H1 (cell line): ENCODE measurements at regions not wholly inside any gene's neighbourhood (a gene's known extent, or its start where the extent isn't known, plus 50 kb on each side); places are given as distances from the start of the nearest gene placed in this dataset.

Experiments
- CTCF ChIA-PET: fragments of 300-600 bp; sonication (Branson Sonifier 250); formaldehyde crosslinking; loops from one replicate; lab custom pipeline; 2021; ENCODE audit not compliant: partially characterized antibody; lab: Charles Lee
- POLR2A ChIA-PET: fragments of 300-600 bp; sonication (Branson Sonifier 250); formaldehyde crosslinking; loops from one replicate; lab custom pipeline; 2021; ENCODE audit warnings: inconsistent platforms; ENCODE audit not compliant: partially characterized antibody; lab: Charles Lee
- DNase-seq, 2 experiments: peaks; one replicate each; pipeline versions ENCODE4 v3.0.0 to v3.0.0-alpha.2; 2010 to 2022; ENCODE audit warnings: low spot score in 2 of 2, low read depth in 1 of 2, mixed read lengths in 1 of 2
- FAIRE-seq: peaks from 2 replicates; lab custom pipeline; 2011; peaks lifted over from hg19 to GRCh38; lab: Jason Lieb, UNC
- H2AFZ ChIP-seq: 2 replicates; pipeline ENCODE4 v1.8.1; 2012; ENCODE audit warnings: low read length, inconsistent platforms
- H2AK5ac ChIP-seq: 2 replicates; pipeline ENCODE4 v1.6.1; 2013; ENCODE audit warnings: low read depth, low read length
- H2BK120ac ChIP-seq: replicated peaks from 2 replicates; pipeline ENCODE3; 2013; ENCODE audit warnings: low read depth, low read length, inconsistent platforms
- H2BK12ac ChIP-seq: 2 replicates; pipeline ENCODE4 v1.6.1; 2013; ENCODE audit warnings: low read depth, low read length
- H2BK15ac ChIP-seq: 2 replicates; pipeline ENCODE4 v1.6.1; 2013; ENCODE audit warnings: low read length
- H2BK20ac ChIP-seq: 2 replicates; pipeline ENCODE4 v1.6.1; 2013; ENCODE audit warnings: low read length
- H2BK5ac ChIP-seq: 2 replicates; pipeline ENCODE4 v1.6.1; 2013; ENCODE audit warnings: low read depth, low read length
- H3K14ac ChIP-seq: 2 replicates; pipeline ENCODE4 v1.6.1; 2013; ENCODE audit warnings: inconsistent platforms; ENCODE audit not compliant: insufficient read length
- H3K18ac ChIP-seq: 2 replicates; pipeline ENCODE4 v1.6.1; 2013; ENCODE audit warnings: low read length; ENCODE audit errors: extremely low read depth
- H3K23ac ChIP-seq: 2 replicates; pipeline ENCODE4 v1.6.1; 2013; ENCODE audit warnings: inconsistent platforms; ENCODE audit not compliant: insufficient read length
- H3K23me2 ChIP-seq: 2 replicates; pipeline ENCODE4 v1.6.1; 2013; ENCODE audit warnings: low read depth, low read length
- H3K27ac ChIP-seq: 2 replicates; pipeline ENCODE4 v1.6.1; 2011; ENCODE audit warnings: low read depth, low read length, inconsistent platforms
- H3K27me3 ChIP-seq, 4 experiments: replicated peaks in 1 of 4; 1 replicate in 1 of 4; 2 replicates in 3 of 4; pipeline versions ENCODE4 v1.6.1 to v1.8.1; 2011 to 2013; ENCODE audit warnings: low read length in 3 of 4, mild to moderate bottlenecking in 3 of 4, inconsistent platforms in 2 of 4, mixed read lengths in 2 of 4, moderate library complexity in 1 of 4; ENCODE audit not compliant: control insufficient read depth in 3 of 4, insufficient read depth in 3 of 4; ENCODE audit errors: extremely low read depth in 1 of 4
- H3K36me3 ChIP-seq, 4 experiments: 2 replicates each; pipeline versions ENCODE4 v1.6.1 to v1.8.1; 2011 to 2013; ENCODE audit warnings: mild to moderate bottlenecking in 4 of 4, low read length in 3 of 4, moderate library complexity in 2 of 4, control low read depth in 1 of 4, inconsistent platforms in 1 of 4; ENCODE audit not compliant: insufficient read depth in 4 of 4, control insufficient read depth in 2 of 4
- H3K4ac ChIP-seq: replicated peaks from 2 replicates; pipeline ENCODE3; 2013; ENCODE audit warnings: low read length, low read depth, mixed read lengths, inconsistent platforms; ENCODE audit not compliant: insufficient read length
- H3K4me1 ChIP-seq, 4 experiments: replicated peaks in 1 of 4; 1 replicate in 1 of 4; 2 replicates in 3 of 4; pipeline versions ENCODE4 v1.6.1 to v1.8.1; 2011 to 2013; ENCODE audit warnings: low read length in 3 of 4, inconsistent platforms in 2 of 4, mixed read lengths in 1 of 4; ENCODE audit not compliant: insufficient read depth in 4 of 4, control insufficient read depth in 3 of 4
- H3K4me2 ChIP-seq, 2 experiments: 2 replicates each; pipeline versions ENCODE4 v1.6.1 to v1.8.1; 2011 to 2013; ENCODE audit warnings: low read depth in 2 of 2, low read length in 2 of 2, control low read depth in 1 of 2, inconsistent platforms in 1 of 2, mild to moderate bottlenecking in 1 of 2; ENCODE audit not compliant: insufficient read depth in 1 of 2
- H3K4me3 ChIP-seq, 4 experiments: fragments of 200-600, 300-600 bp in 1 of 4; sonication (generic), shearing (Covaris generic), sonication (Bioruptor Twin) in 1 of 4; 2 replicates each; pipeline versions ENCODE4 v1.5.1 to v1.8.1; 2011 to 2016; ENCODE audit warnings: low read length in 4 of 4, low read depth in 3 of 4, control low read depth in 2 of 4, inconsistent platforms in 2 of 4, mild to moderate bottlenecking in 2 of 4, mixed read lengths in 1 of 4, moderate library complexity in 1 of 4; ENCODE audit not compliant: insufficient read depth in 2 of 4; ENCODE audit errors: extremely low read depth in 1 of 4
- H3K56ac ChIP-seq: replicated peaks from 2 replicates; pipeline ENCODE3; 2013; ENCODE audit warnings: low read depth, mild to moderate bottlenecking, mixed read lengths, low read length, inconsistent platforms; ENCODE audit not compliant: insufficient read length
- H3K79me1 ChIP-seq: 2 replicates; pipeline ENCODE4 v1.6.1; 2013; ENCODE audit warnings: low read depth, low read length, control low read depth
- H3K79me2 ChIP-seq, 2 experiments: 2 replicates each; pipeline versions ENCODE4 v1.6.1 to v1.8.1; 2012 to 2013; ENCODE audit warnings: low read length in 2 of 2, mild to moderate bottlenecking in 2 of 2, inconsistent platforms in 1 of 2; ENCODE audit not compliant: insufficient read depth in 2 of 2, control insufficient read depth in 1 of 2
- H3K9ac ChIP-seq, 4 experiments: replicated peaks in 1 of 4; 1 replicate in 1 of 4; 2 replicates in 3 of 4; pipeline versions ENCODE4 v1.6.1 to v1.8.1; 2011 to 2013; ENCODE audit warnings: low read depth in 3 of 4, low read length in 3 of 4, control low read depth in 2 of 4, mild to moderate bottlenecking in 2 of 4, moderate library complexity in 2 of 4, inconsistent platforms in 1 of 4; ENCODE audit errors: extremely low read depth in 1 of 4
- H3K9me3 ChIP-seq, 2 experiments: 2 replicates each; pipeline versions ENCODE4 v1.6.1 to v1.8.1; 2012 to 2013; ENCODE audit warnings: mild to moderate bottlenecking in 2 of 2, moderate library complexity in 2 of 2, control low read depth in 1 of 2, inconsistent platforms in 1 of 2, low read depth in 1 of 2, low read length in 1 of 2, mixed read lengths in 1 of 2; ENCODE audit not compliant: insufficient read depth in 2 of 2
- H4K20me1 ChIP-seq, 2 experiments: replicated peaks in 1 of 2; 2 replicates each; pipeline versions ENCODE3 to v1.8.1; 2011 to 2013; ENCODE audit warnings: inconsistent platforms in 2 of 2, low read length in 2 of 2, mild to moderate bottlenecking in 1 of 2; ENCODE audit not compliant: insufficient read depth in 2 of 2, control insufficient read depth in 1 of 2
- H4K5ac ChIP-seq: 2 replicates; pipeline ENCODE4 v1.6.1; 2013; ENCODE audit warnings: low read length, low read depth, mixed read lengths, inconsistent platforms; ENCODE audit not compliant: insufficient read length
- H4K8ac ChIP-seq: 2 replicates; pipeline ENCODE4 v1.8.0; 2013; ENCODE audit warnings: mild to moderate bottlenecking, moderate library complexity, low read length, inconsistent platforms; ENCODE audit not compliant: insufficient read depth; ENCODE audit errors: extremely low read depth
- H4K91ac ChIP-seq: replicated peaks from 2 replicates; pipeline ENCODE3; 2013; ENCODE audit warnings: low read length, mixed read lengths, inconsistent platforms; ENCODE audit not compliant: insufficient read length
- CHD2 ChIP-seq: IDR thresholded peaks from 2 replicates; pipeline ENCODE4 v1.6.1; 2012; ENCODE audit warnings: low read length, improper control_type of control experiment
- CREB1 ChIP-seq: IDR thresholded peaks from 2 replicates; pipeline ENCODE4 v1.6.1; 2012; ENCODE audit warnings: inconsistent platforms
- E2F6 ChIP-seq: IDR thresholded peaks from 2 replicates; pipeline ENCODE4 v1.6.1; 2012; ENCODE audit warnings: inconsistent platforms
- KDM1A ChIP-seq: fragments of 200-600, 300-600 bp; sonication (generic); IDR thresholded peaks from 2 replicates; pipeline ENCODE4 v1.7.1; 2016; ENCODE audit warnings: mild to moderate bottlenecking, low read length, borderline replicate concordance
- MAX ChIP-seq: IDR thresholded peaks from 2 replicates; pipeline ENCODE4 v1.6.1; 2012; ENCODE audit warnings: inconsistent platforms
- POLR2AphosphoS5 ChIP-seq: IDR thresholded peaks from 2 replicates; pipeline ENCODE4 v1.6.1; 2011; ENCODE audit warnings: low read depth, low read length
- RAD21 ChIP-seq, 2 experiments: IDR thresholded peaks in 1 of 2; conservative IDR thresholded peaks in 1 of 2; 2 replicates each; pipeline ENCODE4 v1.6.1; 2011; ENCODE audit warnings: low read depth in 2 of 2, low read length in 2 of 2, improper control_type of control experiment in 1 of 2, inconsistent platforms in 1 of 2, mild to moderate bottlenecking in 1 of 2, moderate library complexity in 1 of 2
- RNF2 ChIP-seq: fragments of 200-900, 300-1000 bp; sonication (generic); IDR thresholded peaks from 2 replicates; pipeline ENCODE4 v1.7.1; 2016; ENCODE audit warnings: borderline replicate concordance, low read depth, mild to moderate bottlenecking, antibody characterized with exemption, low read length; ENCODE audit not compliant: poor library complexity, severe bottlenecking; ENCODE audit errors: missing control alignments
- SAP30 ChIP-seq: fragments of 300-600 bp; sonication (generic); IDR thresholded peaks from 2 replicates; pipeline ENCODE4 v1.7.1; 2012; ENCODE audit warnings: low read length, moderate library complexity, mild to moderate bottlenecking, inconsistent platforms; ENCODE audit not compliant: insufficient read depth, insufficient replicate concordance
- SRF ChIP-seq: IDR thresholded peaks from 2 replicates; pipeline ENCODE4 v1.6.1; 2011; ENCODE audit warnings: mild to moderate bottlenecking, low read depth, low read length, moderate library complexity
- USF2 ChIP-seq: IDR thresholded peaks from 2 replicates; pipeline ENCODE4 v1.6.1; 2011; ENCODE audit warnings: low read length, improper control_type of control experiment
- ZNF274 ChIP-seq: IDR thresholded peaks from 2 replicates; pipeline ENCODE4 v1.7.0; 2012; ENCODE audit warnings: low read length, borderline replicate concordance; ENCODE audit errors: extremely low read depth
- WGBS, 2 experiments: shearing (Covaris generic) in 1 of 2; methylation state at CpG; one replicate each; pipeline versions ENCODE4 v1.1.6 to v1.1.7; 2013 to 2015; ENCODE audit warnings: low lambda C conversion rate in 2 of 2, mixed read lengths in 2 of 2, inconsistent platforms in 1 of 2, low coverage in 1 of 2, missing lambda C conversion rate in 1 of 2; ENCODE audit not compliant: insufficient replicate concordance in 2 of 2, insufficient coverage in 1 of 2, insufficient read length in 1 of 2; ENCODE audit errors: extremely low coverage in 1 of 2, missing lambda C conversion rate in 1 of 2; 5-methylcytosine and 5-hydroxymethylcytosine counted together

- WGBS, 2 experiments = 93% methylated on average over 3 of the region's 3 CpGs; no CpG with 5 or more reads in 1 of the 2 experiments
- Histone ChIP-seq H3K14ac (no peak overlapping the region), H3K27me3 (peaks cover 0 to 7% (median 4%) of the 10 kb centered on the region in 4 experiments; a peak in 3 of 7 replicates), H2AK5ac (no peak overlapping the region), H3K79me1 (no peaks in the 10 kb centered on the region), H3K27ac (no peak overlapping the region), H2BK5ac (no peak overlapping the region), H4K8ac (no peak overlapping the region), H2BK12ac (no peak overlapping the region), H3K4me2 (no peak overlapping the region), H3K23ac (no peak overlapping the region), H2BK120ac (no peak overlapping the region), H4K5ac (no peak overlapping the region), H3K23me2 (no peaks in the 10 kb centered on the region), H2BK20ac (no peak overlapping the region), H3K4ac (no peak overlapping the region), H3K79me2 (no peaks in the 10 kb centered on the region), H3K56ac (no peak overlapping the region), H3K9ac (no peak overlapping the region), H3K4me1 (peaks cover 2 to 19% (median 9%) of the 10 kb centered on the region in 4 experiments; a peak in 6 of 7 replicates), H4K91ac (no peak overlapping the region), H4K20me1 (no peaks in the 10 kb centered on the region), H2BK15ac (no peak overlapping the region), H2AFZ (no peak overlapping the region), H3K18ac (no peak overlapping the region), H3K36me3 (no peaks in the 10 kb centered on the region), H3K4me3 (no peak overlapping the region), H3K9me3 (no peaks in the 10 kb centered on the region)
- DNase-seq (no peak), FAIRE-seq (no peak)
- ChIA-PET CTCF (interaction anchor here (1.7 kb wide), 1 partner anchor 163 kb away, joined by 4 read pairs; no protein-coding TSS in a partner anchor), POLR2A (interaction anchor here (1.0 kb wide), 1 partner anchor 156 kb away, joined by 3 read pairs; no protein-coding TSS in a partner anchor)
- no peak for TF ChIP-seq CREB1
- no peak for TF ChIP-seq SRF
- TF ChIP-seq USF2 = no peak
- TF ChIP-seq ZNF274 = no peak
- no peak for TF ChIP-seq KDM1A
- no peak for TF ChIP-seq RNF2
- TF ChIP-seq SAP30 = no peak
- no peak for TF ChIP-seq CHD2
- TF ChIP-seq MAX = no peak
- TF ChIP-seq E2F6 = no peak
- TF ChIP-seq POLR2AphosphoS5 = no peak
- TF ChIP-seq RAD21 (IDR thresholded peaks at IDR 0.05 in 1 of 2, conservative IDR thresholded peaks at IDR 0.05 in 1 of 2; ENCODE audit: low read depth in 2 of 2, low read length in 2 of 2) = no peak
Measured at GRCh38 chr15:69912116-69912515, 185.6 kb downstream of the TLE3 start.
